ENCODE measurements at regions not wholly inside any gene's neighbourhood (a gene's known extent, or its start where the extent isn't known, plus 50 kb on each side); places are given as distances from the start of the nearest gene placed in this dataset.
"Not testable (repeated sequence)": the region's sequence is repeated elsewhere in the genome, so short reads cannot be mapped to it uniquely, and the experiment has no call there.

DNA sequence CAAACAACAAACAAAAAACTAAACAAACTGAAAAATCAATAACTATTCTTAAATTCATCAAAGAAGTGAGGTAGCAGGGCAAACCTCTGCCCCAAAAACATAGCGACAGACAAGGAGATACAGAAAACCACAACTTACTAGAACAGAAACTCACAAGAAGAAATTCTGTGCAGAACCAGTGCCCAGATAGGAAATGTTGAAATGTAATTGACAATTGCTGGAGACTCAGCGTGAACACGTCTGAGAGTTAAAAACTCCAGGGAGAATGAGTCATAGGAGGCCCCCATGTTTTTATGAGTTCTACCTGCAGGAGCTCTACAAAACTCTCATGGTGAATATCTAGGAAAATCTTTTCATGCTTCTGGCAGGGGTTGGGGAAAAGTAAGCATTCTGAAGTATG, 95.5 kb upstream of the SETMAR start:
- TF ChIP-seq CTCF (IDR thresholded peaks at IDR 0.05; ENCODE audit: control insufficient read depth, extremely low read depth, insufficient read depth): no peak
- DNase-seq (ENCODE audit: low read depth): no peak
- H3K4me3 ChIP-seq (ENCODE audit: low read depth, low read length): no peak overlapping the region

DNA sequence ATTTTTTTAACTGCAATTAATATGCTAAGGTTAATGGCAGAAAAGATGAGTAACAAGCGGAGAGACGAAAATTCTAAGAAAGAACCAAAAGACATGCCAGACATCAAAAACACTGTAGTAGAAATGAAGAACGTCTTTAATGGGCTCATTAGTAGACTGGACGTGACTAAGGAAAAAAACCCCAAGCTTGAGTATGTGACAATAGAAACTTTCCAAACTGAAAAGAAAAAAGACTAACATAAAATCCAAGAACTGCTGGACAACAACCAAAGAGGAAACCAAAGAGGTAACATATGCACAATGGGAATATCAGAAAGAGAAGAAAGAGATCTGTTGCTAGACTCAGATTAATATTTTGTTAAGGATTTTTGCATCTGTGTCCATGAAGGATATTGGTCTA, 94.6 kb upstream of the SETMAR start:
- TF ChIP-seq CTCF (IDR thresholded peaks at IDR 0.05; ENCODE audit: control insufficient read depth, extremely low read depth, insufficient read depth): no peak
- no peak overlapping the region for H3K4me3 ChIP-seq (ENCODE audit: low read depth, low read length)
- DNase-seq (ENCODE audit: low read depth): no peak

- no peak overlapping the region for H3K4me3 ChIP-seq (ENCODE audit: low read depth, low read length)
- TF ChIP-seq CTCF (IDR thresholded peaks at IDR 0.05; ENCODE audit: control insufficient read depth, extremely low read depth, insufficient read depth): no peak
- DNase-seq (ENCODE audit: low read depth): no peak
Measured at GRCh38 chr3:4211610-4212009, 91.6 kb upstream of the SETMAR start.

- not testable (repeated sequence) for H3K4me3 ChIP-seq (ENCODE audit: low read depth, low read length); DNase-seq (ENCODE audit: low read depth)
Measured at GRCh38 chr3:4213420-4213819, 89.7 kb upstream of the SETMAR start.

- not testable (repeated sequence) for H3K4me3 ChIP-seq (ENCODE audit: low read depth, low read length); DNase-seq (ENCODE audit: low read depth)
Measured at GRCh38 chr3:4216974-4217373, 86.2 kb upstream of the SETMAR start.

GRCh38 chr3:4218456-4219226, 84.5 kb upstream of the SETMAR start:
- no peak for TF ChIP-seq CTCF (IDR thresholded peaks at IDR 0.05; ENCODE audit: control insufficient read depth, extremely low read depth, insufficient read depth)
- H3K4me3 ChIP-seq (ENCODE audit: low read depth, low read length): no peak overlapping the region
- peak; percentile 58 for DNase-seq (ENCODE audit: low read depth)

DNA sequence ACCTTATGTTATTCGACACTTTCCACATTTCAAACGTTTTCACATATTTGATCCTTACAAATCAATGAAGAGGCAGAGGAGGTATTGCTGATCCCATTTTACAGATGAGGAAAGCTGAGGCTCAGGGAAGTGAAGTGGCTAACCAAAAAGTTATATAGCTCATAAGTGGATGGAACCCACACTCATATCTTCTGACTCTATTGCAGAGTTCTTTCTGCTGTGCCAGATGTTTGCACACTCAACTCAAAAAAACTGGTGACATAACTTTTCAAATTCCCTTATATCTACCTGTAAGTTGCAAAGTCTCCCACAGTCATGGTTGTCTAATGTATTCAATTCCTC, 84.0 kb upstream of the SETMAR start:
- no peak overlapping the region for H3K4me3 ChIP-seq (ENCODE audit: low read depth, low read length)
- DNase-seq (ENCODE audit: low read depth): no peak
- TF ChIP-seq CTCF (IDR thresholded peaks at IDR 0.05; ENCODE audit: control insufficient read depth, extremely low read depth, insufficient read depth): no peak

- H3K4me3 ChIP-seq (ENCODE audit: low read depth, low read length): no peak overlapping the region
- DNase-seq (ENCODE audit: low read depth): no peak
- TF ChIP-seq CTCF (IDR thresholded peaks at IDR 0.05; ENCODE audit: control insufficient read depth, extremely low read depth, insufficient read depth): no peak
Measured at GRCh38 chr3:4220065-4220464, 83.1 kb upstream of the SETMAR start.
